Uterus (tissue), 3 donors: ENCODE measurements at regions not wholly inside any gene's neighbourhood (a gene's known extent, or its start where the extent isn't known, plus 50 kb on each side); places are given as distances from the start of the nearest gene placed in this dataset.

Experiments used
- DNase-seq, 2 donors: peaks; one replicate each; pipeline ENCODE4 v3.0.0-alpha.2; 2019 to 2020
- H3K27ac ChIP-seq, 2 donors: fragments of 200-600 bp; sonication (generic); 1 replicate in 1 of 2; 2 replicates in 1 of 2; pipeline ENCODE4 v1.5.1; 2016 to 2018
- H3K27me3 ChIP-seq, 2 donors: fragments of 200-600 bp; sonication (generic); one replicate each; pipeline ENCODE4 v1.5.1; 2018 to 2019; ENCODE audit warnings: control low read depth in 1 of 2
- H3K36me3 ChIP-seq, 2 donors: fragments of 200-600 bp; sonication (generic); one replicate each; pipeline ENCODE4 v1.5.1; 2019; ENCODE audit warnings: control low read depth in 1 of 2
- H3K4me1 ChIP-seq, 2 donors: fragments of 200-600 bp; sonication (generic); one replicate each; pipeline ENCODE4 v1.5.1; 2018 to 2019; ENCODE audit warnings: control low read depth in 1 of 2
- H3K4me3 ChIP-seq, 2 donors: fragments of 200-600 bp; sonication (generic); 1 replicate in 1 of 2; 2 replicates in 1 of 2; pipeline ENCODE4 v1.5.1; 2018 to 2019; ENCODE audit warnings: mild to moderate bottlenecking in 1 of 2
- H3K9me3 ChIP-seq, 2 donors: fragments of 200-600 bp; sonication (generic); one replicate each; pipeline ENCODE4 v1.5.1; 2019; ENCODE audit warnings: control low read depth in 1 of 2
- CTCF ChIP-seq, 4 experiments: fragments of 200-600 bp in 2 of 4; fragments of 450-650 bp in 2 of 4; sonication (generic) in 2 of 4; IDR thresholded peaks; one replicate each; pipeline ENCODE4 v1.5.1; 2016 to 2019; ENCODE audit warnings: antibody characterized with exemption in 4 of 4, mild to moderate bottlenecking in 2 of 4, moderate library complexity in 1 of 4
- POLR2A ChIP-seq, 2 donors: fragments of 450-650 bp; IDR thresholded peaks; one replicate each; pipeline ENCODE4 v1.6.1; 2016; ENCODE audit warnings: antibody characterized with exemption in 2 of 2, mild to moderate bottlenecking in 1 of 2, moderate library complexity in 1 of 2
- intact Hi-C: fragments of 100-400 bp; cut with DNase I; formaldehyde crosslinking; loops from one replicate; pipeline ENCODE4 v1.15.1; 2023; ENCODE audit warnings: low total_unique reads
- donor health status: DM: yes; HTN: yes; CAD: no.

- TF ChIP-seq CTCF (IDR thresholded peaks at IDR 0.05) (no peak), POLR2A (IDR thresholded peaks at IDR 0.05) (no peak)
- no peak for DNase-seq
- intact Hi-C loops: no loop called here
- H3K36me3 ChIP-seq: no peaks in the 10 kb centered on the region
- H3K4me1 ChIP-seq: no peaks in the 10 kb centered on the region
- no peaks in the 10 kb centered on the region for H3K9me3 ChIP-seq
- no peak overlapping the region for H3K27ac ChIP-seq
- H3K4me3 ChIP-seq: no peak overlapping the region
- H3K27me3 ChIP-seq: no peaks in the 10 kb centered on the region
Measured at GRCh38 chr7:12069757-12070156, 141.3 kb upstream of the TMEM106B start.

- H3K9me3 ChIP-seq: no peaks in the 10 kb centered on the region
- no peak overlapping the region for H3K27ac ChIP-seq
- H3K4me1 ChIP-seq: no peaks in the 10 kb centered on the region
- intact Hi-C loops: no loop called here
- no peaks in the 10 kb centered on the region for H3K36me3 ChIP-seq
- H3K4me3 ChIP-seq: no peak overlapping the region
- H3K27me3 ChIP-seq: no peaks in the 10 kb centered on the region
- TF ChIP-seq POLR2A (IDR thresholded peaks at IDR 0.05) (no peak), CTCF (IDR thresholded peaks at IDR 0.05) (no peak)
- DNase-seq: no peak
Measured at GRCh38 chr7:12074889-12075288, 136.2 kb upstream of the TMEM106B start.

GRCh38 chr7:12080006-12080405 lies 131.1 kb upstream of the TMEM106B start:
- no peaks in the 10 kb centered on the region for H3K27me3 ChIP-seq
- no peak for DNase-seq
- H3K9me3 ChIP-seq: no peaks in the 10 kb centered on the region
- H3K4me1 ChIP-seq: no peaks in the 10 kb centered on the region
- no peaks in the 10 kb centered on the region for H3K36me3 ChIP-seq
- H3K4me3 ChIP-seq: no peak overlapping the region
- intact Hi-C loops: no loop called here
- no peak overlapping the region for H3K27ac ChIP-seq
- TF ChIP-seq CTCF (IDR thresholded peaks at IDR 0.05) (no peak), POLR2A (IDR thresholded peaks at IDR 0.05) (no peak)

GRCh38 chr7:12085516-12085915 lies 125.6 kb upstream of the TMEM106B start:
- Histone ChIP-seq H3K27me3 (no peaks in the 10 kb centered on the region), H3K36me3 (no peaks in the 10 kb centered on the region), H3K4me3 (no peak overlapping the region), H3K27ac (no peak overlapping the region), H3K9me3 (no peaks in the 10 kb centered on the region), H3K4me1 (no peaks in the 10 kb centered on the region)
- DNase-seq: no peak
- intact Hi-C loops: no loop called here
- no peak for TF ChIP-seq POLR2A (IDR thresholded peaks at IDR 0.05)
- TF ChIP-seq CTCF (IDR thresholded peaks at IDR 0.05): no peak

- intact Hi-C loops: no loop called here
- no peak for TF ChIP-seq POLR2A (IDR thresholded peaks at IDR 0.05)
- TF ChIP-seq CTCF (IDR thresholded peaks at IDR 0.05): no peak
- Histone ChIP-seq H3K4me3 (no peak overlapping the region), H3K36me3 (no peaks in the 10 kb centered on the region), H3K27ac (no peak overlapping the region), H3K9me3 (no peaks in the 10 kb centered on the region), H3K27me3 (no peaks in the 10 kb centered on the region), H3K4me1 (no peaks in the 10 kb centered on the region)
- DNase-seq: no peak
Measured at GRCh38 chr7:12089951-12090756, 120.9 kb upstream of the TMEM106B start.
